SK-N-SH (cell line): ENCODE measurements at regions not wholly inside any gene's neighbourhood (a gene's known extent, or its start where the extent isn't known, plus 50 kb on each side); places are given as distances from the start of the nearest gene placed in this dataset.

Source experiments
- CTCF ChIA-PET: fragments of 300-600, 350-600 bp; formaldehyde crosslinking; extraction: SDS; loops from one replicate; lab custom pipeline; 2021; lab: Yijun Ruan, JAX
- POLR2A ChIA-PET: fragments of 350-600 bp; sonication (Branson Sonifier 250); formaldehyde crosslinking; extraction: SDS; loops from one replicate; lab custom pipeline; 2020; ENCODE audit warnings: antibody characterized with exemption, inconsistent platforms; lab: Yijun Ruan, JAX
- DNase-seq: peaks from one replicate; pipeline ENCODE4 v3.0.0; 2012
- H2AFZ ChIP-seq: fragments of 200-600 bp; sonication (generic); 2 replicates; pipeline ENCODE4 v1.8.1; 2016; ENCODE audit warnings: antibody characterized with exemption, mild to moderate bottlenecking, low read depth
- H3F3A ChIP-seq: fragments of 200-600 bp; sonication (generic); replicated peaks from 2 replicates; pipeline ENCODE3; 2016; ENCODE audit warnings: antibody characterized with exemption, mild to moderate bottlenecking; ENCODE audit not compliant: insufficient read depth
- H3K27ac ChIP-seq, 2 experiments: fragments of 200-500 bp in 1 of 2; fragments of 200-600 bp in 1 of 2; sonication (Bioruptor generic) in 1 of 2; sonication (generic), shearing (Covaris generic) in 1 of 2; 2 replicates each; pipeline versions ENCODE4 v1.5.1 to v1.6.1; 2014 to 2016; ENCODE audit warnings: low read depth in 2 of 2, inconsistent platforms in 1 of 2, low read length in 1 of 2, mild to moderate bottlenecking in 1 of 2, mixed read lengths in 1 of 2
- H3K27me3 ChIP-seq: fragments of 200-600 bp; sonication (generic), shearing (Covaris generic); 2 replicates; pipeline ENCODE4 v1.6.1; 2016; ENCODE audit warnings: mixed run types; ENCODE audit not compliant: insufficient read depth
- H3K36me3 ChIP-seq, 2 experiments: fragments of 200-500 bp in 1 of 2; fragments of 200-600 bp in 1 of 2; sonication (Bioruptor generic) in 1 of 2; sonication (generic) in 1 of 2; replicated peaks in 1 of 2; 2 replicates each; pipeline versions ENCODE3 to v1.5.1; 2014 to 2016; ENCODE audit warnings: low read length in 1 of 2, mild to moderate bottlenecking in 1 of 2; ENCODE audit not compliant: insufficient read depth in 2 of 2, control insufficient read depth in 1 of 2
- H3K4me1 ChIP-seq, 2 experiments: fragments of 200-500 bp in 1 of 2; fragments of 200-600 bp in 1 of 2; sonication (Bioruptor generic) in 1 of 2; sonication (generic), shearing (Covaris generic) in 1 of 2; 2 replicates each; pipeline versions ENCODE4 v1.5.1 to v1.6.1; 2014 to 2016; ENCODE audit warnings: low read depth in 1 of 2, low read length in 1 of 2, mixed run types in 1 of 2; ENCODE audit not compliant: insufficient read depth in 2 of 2, control insufficient read depth in 1 of 2
- H3K4me2 ChIP-seq: fragments of 200-600 bp; sonication (generic), shearing (Covaris generic); 2 replicates; pipeline ENCODE4 v1.6.1; 2017; ENCODE audit warnings: mixed run types
- H3K4me3 ChIP-seq, 2 experiments: fragments of 200-500 bp in 1 of 2; fragments of 200-600 bp in 1 of 2; sonication (Bioruptor generic) in 1 of 2; sonication (generic), shearing (Covaris generic) in 1 of 2; 2 replicates each; pipeline versions ENCODE4 v1.5.1 to v1.8.1; 2014 to 2016; ENCODE audit warnings: low read depth in 2 of 2, inconsistent platforms in 1 of 2, low read length in 1 of 2, mild to moderate bottlenecking in 1 of 2, mixed read lengths in 1 of 2, moderate library complexity in 1 of 2
- H3K79me2 ChIP-seq: fragments of 200-600 bp; sonication (generic); 2 replicates; pipeline ENCODE4 v1.8.1; 2017; ENCODE audit warnings: mild to moderate bottlenecking; ENCODE audit not compliant: insufficient read depth
- H3K9ac ChIP-seq: fragments of 200-600 bp; sonication (generic); 2 replicates; pipeline ENCODE4 v1.6.1; 2017; ENCODE audit warnings: mixed run types
- H3K9me2 ChIP-seq: fragments of 200-600 bp; sonication (generic); 2 replicates; pipeline ENCODE4 v1.6.1; 2017; ENCODE audit warnings: mixed run types
- H3K9me3 ChIP-seq: fragments of 200-600 bp; sonication (generic); 2 replicates; pipeline ENCODE4 v1.6.1; 2017; ENCODE audit warnings: mixed run types, mild to moderate bottlenecking, moderate library complexity
- H4K20me1 ChIP-seq: fragments of 200-600 bp; sonication (generic); 2 replicates; pipeline ENCODE4 v1.6.1; 2017; ENCODE audit warnings: mild to moderate bottlenecking, mixed run types; ENCODE audit not compliant: insufficient read depth
- EZH2phosphoT487 ChIP-seq: fragments of 200-600 bp; sonication (generic); IDR thresholded peaks from 2 replicates; pipeline ENCODE4 v1.6.1; 2017; ENCODE audit warnings: low read depth, mixed run types, mild to moderate bottlenecking, antibody characterized with exemption, moderate library complexity, borderline replicate concordance
- FOSL2 ChIP-seq: IDR thresholded peaks from 2 replicates; pipeline ENCODE4 v1.4.0; 2012; ENCODE audit warnings: low read depth, mild to moderate bottlenecking, moderate library complexity, borderline replicate concordance
- GABPA ChIP-seq: IDR thresholded peaks from 2 replicates; pipeline ENCODE4 v1.4.0; 2012; ENCODE audit warnings: low read depth, mild to moderate bottlenecking
- MXI1 ChIP-seq: IDR thresholded peaks from 2 replicates; pipeline ENCODE4 v1.6.1; 2012; ENCODE audit warnings: mild to moderate bottlenecking, low read depth, low read length, improper control_type of control experiment
- POLR2AphosphoS5 ChIP-seq: IDR thresholded peaks from 2 replicates; pipeline ENCODE4 v1.6.1; 2012; ENCODE audit warnings: low read depth, low read length
- RFX5 ChIP-seq: IDR thresholded peaks from 2 replicates; pipeline ENCODE4 v1.6.1; 2012; ENCODE audit warnings: mild to moderate bottlenecking, improper control_type of control experiment, low read length
- SMC3 ChIP-seq: IDR thresholded peaks from 2 replicates; pipeline ENCODE4 v1.6.1; 2012; ENCODE audit warnings: low read depth, low read length, improper control_type of control experiment
- YY1 ChIP-seq: IDR thresholded peaks from 2 replicates; pipeline ENCODE4 v1.4.0; 2012; ENCODE audit warnings: low read depth, mild to moderate bottlenecking
- WGBS: methylation state at CpG from one replicate; pipeline ENCODE4 v1.1.6; 2017; ENCODE audit warnings: low lambda C conversion rate; 5-methylcytosine and 5-hydroxymethylcytosine counted together
- TF ChIP-seq, protein P1 (sequence below): fragments of 150-350 bp; IDR thresholded peaks from 2 replicates; pipeline ENCODE4 v1.6.1; 2016; ENCODE audit warnings: mild to moderate bottlenecking, low read depth, low read length
- TF ChIP-seq, protein P2 (sequence below): IDR thresholded peaks from 2 replicates; pipeline ENCODE4 v1.4.0; 2012; ENCODE audit warnings: low read depth, borderline replicate concordance

DNA sequence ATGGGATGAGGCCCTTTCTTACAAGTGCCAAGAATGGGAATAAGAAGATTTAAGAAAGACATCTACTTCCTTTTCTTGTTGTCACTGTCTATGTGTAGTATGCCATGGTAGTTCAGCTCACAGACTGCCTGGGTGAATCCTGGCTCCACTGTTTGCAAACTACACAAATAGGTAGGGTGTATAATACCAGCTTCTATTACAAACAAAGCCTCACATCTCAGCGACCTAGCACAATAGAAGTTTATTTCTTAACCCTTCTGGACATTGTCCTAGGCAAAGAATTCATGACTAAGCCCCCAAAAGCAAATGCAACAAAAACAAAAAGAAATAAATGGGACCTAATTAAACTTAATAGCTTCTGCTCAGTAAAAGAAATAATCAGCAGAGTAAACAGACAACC is 74.5 kb downstream of the LINC00237 start:
- Histone ChIP-seq H3K79me2 (no peaks in the 10 kb centered on the region), H3K4me2 (no peak overlapping the region), H3K4me3 (no peak overlapping the region), H3K9ac (no peak overlapping the region), H3K9me2 (no peaks in the 10 kb centered on the region), H3K27ac (no peak overlapping the region), H3F3A (no peaks in the 10 kb centered on the region), H3K4me1 (no peaks in the 10 kb centered on the region), H4K20me1 (no peaks in the 10 kb centered on the region), H3K27me3 (peaks cover 4% of the 10 kb centered on the region; the same call in 1 of the 2 replicates), H3K36me3 (no peaks in the 10 kb centered on the region), H3K9me3 (no peaks in the 10 kb centered on the region), H2AFZ (no peak overlapping the region)
- CTCF ChIA-PET = interaction anchor here (1.6 kb wide), 1 partner anchor 171 kb away, joined by 3 read pairs; no protein-coding TSS in a partner anchor
- POLR2A ChIA-PET = no interaction called here
- no peak for DNase-seq
- TF ChIP-seq, protein P1, sequence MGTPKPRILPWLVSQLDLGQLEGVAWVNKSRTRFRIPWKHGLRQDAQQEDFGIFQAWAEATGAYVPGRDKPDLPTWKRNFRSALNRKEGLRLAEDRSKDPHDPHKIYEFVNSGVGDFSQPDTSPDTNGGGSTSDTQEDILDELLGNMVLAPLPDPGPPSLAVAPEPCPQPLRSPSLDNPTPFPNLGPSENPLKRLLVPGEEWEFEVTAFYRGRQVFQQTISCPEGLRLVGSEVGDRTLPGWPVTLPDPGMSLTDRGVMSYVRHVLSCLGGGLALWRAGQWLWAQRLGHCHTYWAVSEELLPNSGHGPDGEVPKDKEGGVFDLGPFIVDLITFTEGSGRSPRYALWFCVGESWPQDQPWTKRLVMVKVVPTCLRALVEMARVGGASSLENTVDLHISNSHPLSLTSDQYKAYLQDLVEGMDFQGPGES = no peak
- TF ChIP-seq, protein P2, sequence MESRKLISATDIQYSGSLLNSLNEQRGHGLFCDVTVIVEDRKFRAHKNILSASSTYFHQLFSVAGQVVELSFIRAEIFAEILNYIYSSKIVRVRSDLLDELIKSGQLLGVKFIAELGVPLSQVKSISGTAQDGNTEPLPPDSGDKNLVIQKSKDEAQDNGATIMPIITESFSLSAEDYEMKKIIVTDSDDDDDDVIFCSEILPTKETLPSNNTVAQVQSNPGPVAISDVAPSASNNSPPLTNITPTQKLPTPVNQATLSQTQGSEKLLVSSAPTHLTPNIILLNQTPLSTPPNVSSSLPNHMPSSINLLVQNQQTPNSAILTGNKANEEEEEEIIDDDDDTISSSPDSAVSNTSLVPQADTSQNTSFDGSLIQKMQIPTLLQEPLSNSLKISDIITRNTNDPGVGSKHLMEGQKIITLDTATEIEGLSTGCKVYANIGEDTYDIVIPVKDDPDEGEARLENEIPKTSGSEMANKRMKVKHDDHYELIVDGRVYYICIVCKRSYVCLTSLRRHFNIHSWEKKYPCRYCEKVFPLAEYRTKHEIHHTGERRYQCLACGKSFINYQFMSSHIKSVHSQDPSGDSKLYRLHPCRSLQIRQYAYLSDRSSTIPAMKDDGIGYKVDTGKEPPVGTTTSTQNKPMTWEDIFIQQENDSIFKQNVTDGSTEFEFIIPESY = no peak
- no peak for TF ChIP-seq EZH2phosphoT487
- no peak for TF ChIP-seq MXI1
- TF ChIP-seq SMC3 = no peak
- 0% methylated on average over 1 of the region's 1 CpG for WGBS

DNA sequence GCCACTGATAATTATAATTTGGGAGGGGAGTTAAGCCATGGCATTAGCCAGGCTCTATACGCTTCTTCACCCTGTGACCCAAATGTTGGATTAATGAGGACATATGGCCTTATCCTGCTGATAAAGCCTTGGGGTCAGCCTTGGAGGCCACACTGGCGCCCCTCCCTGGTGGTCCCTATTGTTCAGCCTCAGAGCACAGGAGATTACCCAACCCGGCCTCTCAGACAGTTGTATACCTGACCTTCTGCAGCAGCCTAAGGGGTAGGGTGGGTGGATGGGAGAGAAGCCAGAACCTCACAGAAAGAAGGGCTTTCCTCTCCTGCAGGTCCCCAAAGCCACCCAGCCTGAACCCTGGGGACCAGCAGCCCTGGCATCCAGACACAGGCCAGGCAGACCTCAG is 76.8 kb downstream of the LINC00237 start:
- no peaks in the 10 kb centered on the region for H3K9me3 ChIP-seq
- no peaks in the 10 kb centered on the region for H3K4me1 ChIP-seq
- 17% methylated on average over 3 of the region's 3 CpGs for WGBS
- H3K27me3 ChIP-seq = peaks cover 4% of the 10 kb centered on the region; the same call in 1 of the 2 replicates
- H3K27ac ChIP-seq = no peak overlapping the region
- no peak for DNase-seq
- no peaks in the 10 kb centered on the region for H3F3A ChIP-seq
- no peak overlapping the region for H2AFZ ChIP-seq
- H4K20me1 ChIP-seq = no peaks in the 10 kb centered on the region
- H3K79me2 ChIP-seq = no peaks in the 10 kb centered on the region
- CTCF ChIA-PET = interaction anchor here (0.6 kb wide), 1 partner anchor 15 kb away, joined by 3 read pairs; no protein-coding TSS in a partner anchor
- TF ChIP-seq RFX5 = no peak
- no peak for TF ChIP-seq FOSL2
- TF ChIP-seq POLR2AphosphoS5 = no peak
- TF ChIP-seq YY1 = no peak
- TF ChIP-seq GABPA = no peak
- no peaks in the 10 kb centered on the region for H3K36me3 ChIP-seq
- H3K4me3 ChIP-seq = no peak overlapping the region
- H3K9me2 ChIP-seq = no peaks in the 10 kb centered on the region
- H3K4me2 ChIP-seq = no peak overlapping the region
- POLR2A ChIA-PET = no interaction called here
- no peak overlapping the region for H3K9ac ChIP-seq
